Hepatocyte (in vitro differentiated cells): ENCODE measurements at regions not wholly inside any gene's neighbourhood (a gene's known extent, or its start where the extent isn't known, plus 50 kb on each side); places are given as distances from the start of the nearest gene placed in this dataset.

ENCODE experiments used
- DNase-seq: peaks from one replicate; pipeline ENCODE4 v3.0.0-alpha.2; 2016; ENCODE audit warnings: low spot score
- H2AFZ ChIP-seq: fragments of 200-600 bp; sonication (generic); 2 replicates; pipeline ENCODE4 v1.6.0; 2016; ENCODE audit warnings: antibody characterized with exemption, mild to moderate bottlenecking
- H3K27ac ChIP-seq: fragments of 200-600 bp; sonication (generic); 2 replicates; pipeline ENCODE4 v1.5.1; 2016; ENCODE audit warnings: mild to moderate bottlenecking
- H3K27me3 ChIP-seq: fragments of 200-600 bp; sonication (generic); 2 replicates; pipeline ENCODE4 v1.6.1; 2016
- H3K36me3 ChIP-seq: fragments of 200-600 bp; sonication (generic); replicated peaks from 2 replicates; pipeline ENCODE4 v1.5.1; 2016; ENCODE audit warnings: low read depth; ENCODE audit not compliant: insufficient read depth
- H3K4me1 ChIP-seq: fragments of 200-600 bp; sonication (generic); 2 replicates; pipeline ENCODE4 v1.5.1; 2016; ENCODE audit warnings: mild to moderate bottlenecking, moderate library complexity; ENCODE audit not compliant: insufficient read depth
- H3K4me2 ChIP-seq: fragments of 200-600 bp; sonication (generic); 2 replicates; pipeline ENCODE4 v1.6.0; 2016
- H3K4me3 ChIP-seq: fragments of 200-600 bp; sonication (generic); 2 replicates; pipeline ENCODE4 v1.5.1; 2016; ENCODE audit warnings: mild to moderate bottlenecking
- H3K79me2 ChIP-seq: fragments of 200-600 bp; sonication (generic); 2 replicates; pipeline ENCODE4 v1.6.0; 2017; ENCODE audit warnings: mild to moderate bottlenecking
- H3K9me2 ChIP-seq: fragments of 200-600 bp; sonication (generic); replicated peaks from 2 replicates; pipeline ENCODE4 v1.6.0; 2017; ENCODE audit warnings: mild to moderate bottlenecking; ENCODE audit not compliant: insufficient read depth
- H3K9me3 ChIP-seq: fragments of 200-600 bp; sonication (generic); 2 replicates; pipeline ENCODE4 v1.5.1; 2016; ENCODE audit warnings: low read depth, mild to moderate bottlenecking
- H4K20me1 ChIP-seq: fragments of 200-600 bp; sonication (generic); 2 replicates; pipeline ENCODE4 v1.6.0; 2016; ENCODE audit warnings: mild to moderate bottlenecking; ENCODE audit not compliant: insufficient read depth, poor library complexity, severe bottlenecking
- CTCF ChIP-seq: fragments of 200-600 bp; sonication (generic); IDR thresholded peaks from 2 replicates; pipeline ENCODE4 v1.5.1; 2016; ENCODE audit warnings: antibody characterized with exemption, mild to moderate bottlenecking; ENCODE audit not compliant: poor library complexity
- EZH2 ChIP-seq: fragments of 200-600 bp; sonication (generic); IDR thresholded peaks from 2 replicates; pipeline ENCODE4 v1.6.1; 2016; ENCODE audit warnings: antibody characterized with exemption, mild to moderate bottlenecking, borderline replicate concordance
- EZH2phosphoT487 ChIP-seq: fragments of 200-600 bp; sonication (generic); IDR thresholded peaks from one replicate; pipeline ENCODE4 v1.6.1; 2018; ENCODE audit warnings: antibody characterized with exemption, mild to moderate bottlenecking, low read depth, moderate library complexity; ENCODE audit not compliant: unreplicated experiment, severe bottlenecking
- WGBS: methylation state at CpG from one replicate; pipeline ENCODE4 v1.1.6; 2016; ENCODE audit warnings: low lambda C conversion rate; ENCODE audit errors: missing lambda C conversion rate; 5-methylcytosine and 5-hydroxymethylcytosine counted together

- peak overlapping the region; percentile 85 for H2AFZ ChIP-seq
- no peaks in the 10 kb centered on the region for H3K9me2 ChIP-seq
- H3K9me3 ChIP-seq = no peaks in the 10 kb centered on the region
- H3K4me2 ChIP-seq = peak overlapping the region; percentile 84
- TF ChIP-seq EZH2phosphoT487 = no peak
- no peak for TF ChIP-seq EZH2
- no peak for TF ChIP-seq CTCF
- peaks cover 50% of the 10 kb centered on the region for H3K4me1 ChIP-seq
- peak; percentile 61 for DNase-seq
- H3K27me3 ChIP-seq = no peaks in the 10 kb centered on the region
- H3K4me3 ChIP-seq = no peak overlapping the region
- H4K20me1 ChIP-seq = no peaks in the 10 kb centered on the region
- no peaks in the 10 kb centered on the region for H3K36me3 ChIP-seq
- WGBS = 22% methylated on average over 12 of the region's 38 CpGs
- H3K79me2 ChIP-seq = no peaks in the 10 kb centered on the region
- H3K27ac ChIP-seq = peak overlapping the region; percentile 99
These were observed 57.4 kb downstream of the IGLL1 start for GRCh38 chr22:23522623-23523251.

GRCh38 chr22:23521441-23522113 lies 58.5 kb downstream of the IGLL1 start:
- Histone ChIP-seq H3K9me2 (no peaks in the 10 kb centered on the region), H3K4me3 (no peak overlapping the region), H3K36me3 (no peaks in the 10 kb centered on the region), H3K9me3 (no peaks in the 10 kb centered on the region), H4K20me1 (no peaks in the 10 kb centered on the region), H3K4me1 (peaks cover 50% of the 10 kb centered on the region), H3K27ac (peak overlapping the region; percentile 99), H2AFZ (peak overlapping the region; percentile 7), H3K79me2 (no peaks in the 10 kb centered on the region), H3K27me3 (no peaks in the 10 kb centered on the region), H3K4me2 (peak overlapping the region; percentile 84)
- TF ChIP-seq EZH2phosphoT487 (no peak), CTCF (no peak), EZH2 (no peak)
- peak; percentile 98 for DNase-seq
- under 1% methylated on average over 54 of the region's 65 CpGs for WGBS

- H3K4me2 ChIP-seq = peak overlapping the region; percentile 76
These were observed 59.1 kb downstream of the IGLL1 start for GRCh38 chr22:23520863-23521440.

More at GRCh38 chr22:23520863-23521440, 59.1 kb downstream of the IGLL1 start:
- H3K9me3 ChIP-seq = no peaks in the 10 kb centered on the region
- no peaks in the 10 kb centered on the region for H3K27me3 ChIP-seq
- WGBS = 12% methylated on average over 28 of the region's 28 CpGs
- no peaks in the 10 kb centered on the region for H4K20me1 ChIP-seq
- H3K27ac ChIP-seq = peak overlapping the region; percentile 99
- no peak overlapping the region for H3K4me3 ChIP-seq
- DNase-seq = peak; percentile 75
- TF ChIP-seq CTCF (no peak), EZH2phosphoT487 (no peak), EZH2 (no peak)
- no peaks in the 10 kb centered on the region for H3K9me2 ChIP-seq
- no peaks in the 10 kb centered on the region for H3K36me3 ChIP-seq
- H3K79me2 ChIP-seq = no peaks in the 10 kb centered on the region
- H3K4me1 ChIP-seq = peaks cover 50% of the 10 kb centered on the region
- H2AFZ ChIP-seq = peak overlapping the region; percentile 7
